NT2/D1 (cell line): ENCODE measurements at regions not wholly inside any gene's neighbourhood (a gene's known extent, or its start where the extent isn't known, plus 50 kb on each side); places are given as distances from the start of the nearest gene placed in this dataset.
"Not testable (repeated sequence)": the region's sequence is repeated elsewhere in the genome, so short reads cannot be mapped to it uniquely, and the experiment has no call there.

Experiments
- DNase-seq: peaks from one replicate; pipeline ENCODE4 v3.0.0-alpha.2; 2011; ENCODE audit warnings: low read depth, low spot score
- H3K27me3 ChIP-seq: 2 replicates; pipeline ENCODE4 v1.6.0; 2011; ENCODE audit warnings: mild to moderate bottlenecking; ENCODE audit not compliant: insufficient read length, insufficient read depth
- H3K36me3 ChIP-seq: 2 replicates; pipeline ENCODE4 v1.6.1; 2011; ENCODE audit warnings: mild to moderate bottlenecking, low read length, mixed read lengths; ENCODE audit not compliant: insufficient read depth, insufficient read length
- H3K4me1 ChIP-seq: 2 replicates; pipeline ENCODE4 v1.5.1; 2011; ENCODE audit not compliant: insufficient read depth, insufficient read length
- H3K4me3 ChIP-seq: 2 replicates; pipeline ENCODE4 v1.5.1; 2011; ENCODE audit warnings: low read depth; ENCODE audit not compliant: insufficient read length
- H3K9ac ChIP-seq: 2 replicates; pipeline ENCODE4 v1.6.0; 2011; ENCODE audit warnings: low read depth; ENCODE audit not compliant: insufficient read length
- H3K9me3 ChIP-seq: 2 replicates; pipeline ENCODE4 v1.5.1; 2011; ENCODE audit warnings: mild to moderate bottlenecking, low read length; ENCODE audit not compliant: insufficient read depth
- SUZ12 ChIP-seq: IDR thresholded peaks from 2 replicates; pipeline ENCODE4 v1.6.1; 2011; ENCODE audit not compliant: insufficient read length, insufficient read depth; ENCODE audit errors: extremely low read depth
- YY1 ChIP-seq: IDR thresholded peaks from 2 replicates; pipeline ENCODE4 v1.6.1; 2011; ENCODE audit not compliant: insufficient read length, insufficient read depth
- ZNF274 ChIP-seq: IDR thresholded peaks from 2 replicates; pipeline ENCODE4 v1.6.1; 2011; ENCODE audit warnings: mild to moderate bottlenecking, low read depth, low read length

DNA sequence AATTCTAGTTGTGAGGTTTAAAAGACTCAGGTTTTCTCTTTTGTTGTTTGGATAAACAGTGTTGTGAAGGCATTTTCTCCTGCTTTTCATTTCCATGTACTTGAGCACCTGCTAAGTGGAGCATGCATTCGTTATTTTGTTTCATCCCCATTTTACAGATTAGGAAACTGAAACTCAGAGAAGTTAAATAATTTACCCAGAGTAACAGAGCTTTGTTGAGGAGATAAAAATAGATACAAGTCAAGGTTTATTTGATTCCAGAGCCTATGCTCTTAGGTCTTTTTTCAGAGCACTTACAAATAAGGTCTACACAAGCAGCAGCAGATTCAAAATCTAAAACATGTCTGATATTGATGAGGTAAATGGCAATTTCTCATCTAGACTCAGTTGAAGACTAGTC lies 254.7 kb upstream of the PTBP2 start:
- Histone ChIP-seq H3K27me3 (peaks cover 33% of the 10 kb centered on the region), H3K9me3 (peaks cover 15% of the 10 kb centered on the region), H3K9ac (no peak overlapping the region), H3K36me3 (no peaks in the 10 kb centered on the region), H3K4me3 (no peak overlapping the region), H3K4me1 (no peaks in the 10 kb centered on the region)
- TF ChIP-seq ZNF274: no peak
- no peak for TF ChIP-seq YY1
- TF ChIP-seq SUZ12: no peak
- DNase-seq: no peak

DNA sequence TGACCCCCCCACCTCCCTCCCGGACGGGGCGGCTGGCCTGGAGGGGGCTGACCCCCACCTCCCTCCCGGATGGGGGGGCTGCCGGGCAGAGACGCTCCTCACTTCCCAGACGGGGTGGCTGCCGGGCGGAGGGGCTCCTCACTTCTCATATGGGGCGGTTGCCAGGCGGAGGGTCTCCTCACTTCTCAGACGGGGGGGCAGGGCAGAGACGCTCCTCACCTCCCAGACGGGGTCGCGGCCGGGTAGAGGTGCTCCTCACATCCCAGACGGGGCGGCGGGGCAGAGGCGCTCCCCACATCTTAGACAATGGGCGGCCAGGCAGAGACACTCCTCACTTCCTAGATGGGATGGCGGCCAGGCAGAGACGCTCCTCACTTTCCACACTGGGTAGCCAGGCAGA lies 251.9 kb upstream of the PTBP2 start:
- H3K4me1 ChIP-seq, H3K36me3 ChIP-seq, H3K4me3 ChIP-seq, DNase-seq, H3K9ac ChIP-seq: not testable (repeated sequence)
- Histone ChIP-seq H3K27me3 (peaks cover 62% of the 10 kb centered on the region), H3K9me3 (peaks cover 18% of the 10 kb centered on the region)

DNA sequence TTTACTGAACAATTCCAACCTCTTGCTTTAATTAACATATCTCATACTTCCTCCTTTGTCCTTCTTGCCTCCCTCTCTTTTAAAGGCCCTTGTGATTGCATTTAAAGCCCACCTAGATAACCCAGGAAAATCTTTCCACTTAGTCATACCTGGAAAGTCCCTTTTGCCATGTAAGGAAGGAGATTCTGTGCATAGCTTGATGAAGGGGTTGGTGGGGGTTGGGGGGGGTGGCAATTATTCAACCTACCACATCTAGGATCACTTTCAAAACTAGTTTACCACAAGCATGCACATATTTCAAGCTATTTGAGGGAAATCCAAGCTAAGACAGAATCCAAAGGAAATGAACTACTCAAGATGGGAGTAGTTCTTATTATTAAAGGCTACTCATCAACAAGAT lies 249.1 kb upstream of the PTBP2 start:
- peaks cover 70% of the 10 kb centered on the region for H3K27me3 ChIP-seq
- TF ChIP-seq SUZ12 (no peak), YY1 (no peak), ZNF274 (no peak)

DNA sequence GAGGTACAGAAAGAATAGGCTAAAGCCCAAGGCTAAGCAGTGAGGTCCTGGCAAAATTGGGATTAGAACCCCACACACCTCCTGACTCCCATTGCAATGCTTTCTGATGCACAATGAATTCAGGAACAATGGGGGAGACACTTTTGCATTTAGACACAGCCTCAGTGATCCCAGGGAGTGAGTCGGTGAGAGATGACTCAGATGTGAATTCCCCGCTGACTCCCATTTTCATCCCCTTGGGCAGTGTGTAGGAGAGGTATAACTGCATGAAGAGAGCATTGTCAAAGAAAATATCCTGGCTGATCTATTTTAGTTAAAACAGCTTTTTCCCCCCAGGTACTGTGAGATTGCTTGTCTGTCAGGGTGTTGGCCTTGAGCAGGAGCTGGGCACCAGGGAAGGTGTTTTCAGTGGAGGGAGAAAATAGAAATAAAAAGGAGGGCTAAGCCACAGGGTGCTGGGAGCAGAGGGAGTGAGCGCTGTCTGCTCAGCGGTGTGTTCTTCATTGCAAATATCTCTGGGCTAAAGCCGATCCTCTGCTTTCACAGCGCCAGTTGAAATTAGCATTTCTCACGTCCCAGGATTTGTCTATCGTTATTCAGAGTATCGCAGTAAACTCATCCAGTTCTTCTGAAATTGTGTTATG lies 247.7 kb upstream of the PTBP2 start:
- Histone ChIP-seq H3K4me1 (peaks cover 11% of the 10 kb centered on the region), H3K9me3 (peaks cover 18% of the 10 kb centered on the region), H3K27me3 (peaks cover 79% of the 10 kb centered on the region), H3K9ac (no peak overlapping the region), H3K4me3 (no peak overlapping the region), H3K36me3 (no peaks in the 10 kb centered on the region)
- TF ChIP-seq ZNF274: no peak
- no peak for TF ChIP-seq SUZ12
- no peak for TF ChIP-seq YY1
- DNase-seq: peak; percentile 48

More for the DNA sequence above, 249.1 kb upstream of the PTBP2 start:
- Histone ChIP-seq H3K4me3 (no peak overlapping the region), H3K9ac (no peak overlapping the region), H3K9me3 (peaks cover 18% of the 10 kb centered on the region), H3K4me1 (peaks cover 11% of the 10 kb centered on the region), H3K36me3 (no peaks in the 10 kb centered on the region)
- no peak for DNase-seq

DNA sequence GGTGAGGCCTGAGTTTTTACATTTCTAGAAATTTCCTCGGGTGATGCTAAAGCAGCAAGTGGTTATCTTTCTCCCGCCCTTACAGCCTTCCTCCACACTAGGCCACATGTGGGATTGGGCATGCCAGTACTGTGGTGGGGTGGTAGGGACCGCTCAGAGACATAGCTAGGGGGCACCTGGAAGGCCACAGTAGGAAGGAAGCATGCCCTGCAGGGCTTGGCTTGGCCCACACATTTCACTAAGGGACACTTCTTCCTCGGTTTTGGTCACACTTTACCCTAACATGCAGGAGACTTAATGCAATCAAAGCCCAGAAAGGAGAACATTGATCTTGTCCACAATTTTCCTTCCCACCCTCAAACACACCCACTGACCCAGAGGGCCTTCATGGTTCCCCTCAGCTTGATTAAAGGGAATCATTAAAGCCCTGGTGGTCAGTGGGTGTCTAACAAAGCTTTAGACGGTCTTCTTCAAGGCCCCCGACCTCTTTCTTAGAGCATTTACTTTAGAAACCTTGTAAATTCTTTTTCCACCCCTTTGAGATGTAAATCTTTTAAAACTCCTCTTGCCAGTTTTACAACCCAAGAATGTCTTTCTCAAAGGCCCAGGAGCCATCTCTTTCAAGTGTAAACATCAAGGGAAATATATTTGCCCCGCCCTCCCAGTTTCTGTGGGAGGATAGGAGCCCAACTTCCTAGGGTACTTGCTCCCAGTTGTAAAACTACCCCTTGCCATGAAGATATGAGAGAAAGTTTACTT lies 246.4 kb upstream of the PTBP2 start:
- peak; percentile 73 for DNase-seq
- TF ChIP-seq SUZ12: no peak
- Histone ChIP-seq H3K4me1 (peaks cover 11% of the 10 kb centered on the region), H3K9ac (no peak overlapping the region), H3K36me3 (no peaks in the 10 kb centered on the region), H3K4me3 (no peak overlapping the region), H3K27me3 (peaks cover 85% of the 10 kb centered on the region), H3K9me3 (peaks cover 18% of the 10 kb centered on the region)

DNA sequence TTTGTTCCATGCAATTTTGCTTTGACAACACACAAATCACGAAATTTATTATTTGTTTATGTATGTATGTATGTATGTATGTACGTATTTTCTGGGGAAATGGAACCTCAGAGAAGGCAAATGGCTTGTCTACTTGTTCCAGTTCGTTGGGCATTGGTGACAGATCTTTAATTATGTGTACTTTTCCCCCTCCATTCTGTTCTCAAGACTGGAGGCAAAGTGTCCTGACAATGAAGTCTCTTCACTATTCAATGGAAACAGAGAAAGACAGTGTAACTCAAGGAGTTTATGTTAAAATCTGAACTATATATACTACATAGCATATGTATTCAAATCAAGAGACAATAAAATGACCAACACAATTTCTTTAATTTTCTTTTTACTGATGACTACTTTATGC lies 245.7 kb upstream of the PTBP2 start:
- no peak for DNase-seq
- H3K9me3 ChIP-seq: peaks cover 13% of the 10 kb centered on the region
- peaks cover 89% of the 10 kb centered on the region for H3K27me3 ChIP-seq
- peaks cover 11% of the 10 kb centered on the region for H3K4me1 ChIP-seq
- H3K36me3 ChIP-seq: no peaks in the 10 kb centered on the region
- no peak overlapping the region for H3K4me3 ChIP-seq
- H3K9ac ChIP-seq: no peak overlapping the region
- TF ChIP-seq YY1 (no peak), SUZ12 (no peak), ZNF274 (no peak)

DNA sequence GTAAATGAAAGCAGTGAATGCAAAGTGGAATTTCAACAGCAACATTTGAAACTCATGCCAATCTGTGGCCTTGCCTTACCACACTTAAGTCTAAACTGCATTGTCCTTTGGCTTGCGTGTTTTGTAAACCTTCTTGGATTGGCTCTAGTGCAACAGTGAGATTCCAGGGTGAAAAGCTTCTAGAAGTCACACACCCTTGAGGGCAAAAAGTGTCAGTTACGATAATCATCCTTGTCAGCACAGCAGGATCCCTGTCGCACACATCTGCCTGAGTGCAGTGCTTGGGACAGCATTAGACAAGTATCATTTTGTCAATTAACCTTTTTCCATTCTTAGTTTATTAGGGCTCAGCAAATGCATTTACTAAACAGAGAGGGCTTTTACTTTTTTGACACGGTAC lies 243.4 kb upstream of the PTBP2 start:
- Histone ChIP-seq H3K4me3 (no peak overlapping the region), H3K27me3 (peaks cover 81% of the 10 kb centered on the region), H3K9ac (no peak overlapping the region), H3K36me3 (no peaks in the 10 kb centered on the region), H3K9me3 (no peaks in the 10 kb centered on the region), H3K4me1 (peaks cover 11% of the 10 kb centered on the region)
- no peak for DNase-seq
- TF ChIP-seq ZNF274: no peak
- no peak for TF ChIP-seq YY1
- TF ChIP-seq SUZ12: no peak
